ENCODE measurements at regions not wholly inside any gene's neighbourhood (a gene's known extent, or its start where the extent isn't known, plus 50 kb on each side); places are given as distances from the start of the nearest gene placed in this dataset.

- 42 to 44% methylated on average over 2 of the region's 2 CpGs for WGBS, 2 donors
- H3K9me3 ChIP-seq, result no peaks in the 10 kb centered on the region
- no peaks in the 10 kb centered on the region for H3K36me3 ChIP-seq (ENCODE audit: low read depth, missing control alignments)
- intact Hi-C loops (cut with DNase I; ENCODE audit: low total_unique reads), result no loop called here
- H3K27ac ChIP-seq, result no peak overlapping the region
- H3K27me3 ChIP-seq, result no peaks in the 10 kb centered on the region
- TF ChIP-seq POLR2A (IDR thresholded peaks at IDR 0.05) (no peak), CTCF (IDR thresholded peaks at IDR 0.05) (no peak)
- no peaks in the 10 kb centered on the region for H3K4me1 ChIP-seq
- no peak for DNase-seq
- no peak overlapping the region for H3K4me3 ChIP-seq
Measured at GRCh38 chr9:15100571-15100970, 190.3 kb upstream of the FREM1 start.

GRCh38 chr9:15096972-15097371 lies 186.7 kb upstream of the FREM1 start:
- intact Hi-C loops (cut with DNase I; ENCODE audit: low total_unique reads), result no loop called here
- WGBS, 2 donors, result 90 to 91% methylated on average over 2 of the region's 2 CpGs
- no peak for DNase-seq
- TF ChIP-seq POLR2A (IDR thresholded peaks at IDR 0.05), result no peak
- no peak for TF ChIP-seq CTCF (IDR thresholded peaks at IDR 0.05)
- Histone ChIP-seq H3K4me3 (no peak overlapping the region), H3K27ac (no peak overlapping the region), H3K36me3 (ENCODE audit: low read depth, missing control alignments) (no peaks in the 10 kb centered on the region), H3K4me1 (no peaks in the 10 kb centered on the region), H3K9me3 (no peaks in the 10 kb centered on the region), H3K27me3 (no peaks in the 10 kb centered on the region)

- 70 to 75% methylated on average over 3 of the region's 3 CpGs for WGBS, 2 donors
- H3K4me3 ChIP-seq, result no peak overlapping the region
- TF ChIP-seq POLR2A (IDR thresholded peaks at IDR 0.05), result no peak
- TF ChIP-seq CTCF (IDR thresholded peaks at IDR 0.05), result no peak
- H3K36me3 ChIP-seq (ENCODE audit: low read depth, missing control alignments), result no peaks in the 10 kb centered on the region
- H3K9me3 ChIP-seq, result no peaks in the 10 kb centered on the region
- DNase-seq, result no peak
- intact Hi-C loops (cut with DNase I; ENCODE audit: low total_unique reads), result no loop called here
- H3K27me3 ChIP-seq, result no peaks in the 10 kb centered on the region
- H3K27ac ChIP-seq, result no peak overlapping the region
- no peaks in the 10 kb centered on the region for H3K4me1 ChIP-seq
Measured at GRCh38 chr9:15086778-15087324, 176.6 kb upstream of the FREM1 start.

DNA sequence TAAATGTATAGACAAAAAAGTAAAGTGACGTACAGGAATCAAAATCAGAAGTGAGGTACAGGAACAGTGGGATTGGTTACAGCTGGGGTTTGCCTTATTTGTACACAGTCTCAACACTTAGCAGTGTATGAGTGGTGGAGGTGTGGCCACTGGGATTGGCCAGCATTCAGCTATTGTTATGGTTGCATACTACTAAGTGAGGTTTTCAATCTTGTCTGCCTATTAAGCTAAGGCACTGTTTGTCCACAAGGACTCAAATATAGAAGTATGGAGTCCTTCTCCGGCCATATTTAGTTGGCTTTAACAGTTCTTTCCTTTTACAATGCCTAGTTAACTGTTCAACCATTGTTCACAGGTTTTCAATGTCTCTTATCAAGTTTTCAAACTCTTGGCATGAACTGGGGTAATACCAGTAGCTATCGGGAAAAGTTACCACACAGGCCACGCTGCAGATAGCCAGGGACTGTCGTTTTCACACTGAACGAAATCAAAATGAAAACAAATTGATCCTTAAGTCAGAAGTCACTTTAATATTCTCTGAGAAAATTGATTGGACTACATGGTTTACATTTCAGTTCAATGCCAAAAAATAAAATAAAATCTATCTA lies 176.0 kb upstream of the FREM1 start:
- H3K9me3 ChIP-seq, result no peaks in the 10 kb centered on the region
- WGBS, 2 donors, result 77 to 83% methylated on average over 6 of the region's 6 CpGs
- TF ChIP-seq CTCF (IDR thresholded peaks at IDR 0.05) (no peak), POLR2A (IDR thresholded peaks at IDR 0.05) (no peak)

More for the DNA sequence above, 176.0 kb upstream of the FREM1 start:
- H3K36me3 ChIP-seq (ENCODE audit: low read depth, missing control alignments), result no peaks in the 10 kb centered on the region
- H3K4me1 ChIP-seq, result no peaks in the 10 kb centered on the region
- no peak for DNase-seq
- no peaks in the 10 kb centered on the region for H3K27me3 ChIP-seq
- no peak overlapping the region for H3K4me3 ChIP-seq
- intact Hi-C loops (cut with DNase I; ENCODE audit: low total_unique reads), result no loop called here
- no peak overlapping the region for H3K27ac ChIP-seq

Data from testis (tissue), 2 donors.